CD14-positive monocyte (primary cell): ENCODE measurements at regions not wholly inside any gene's neighbourhood (a gene's known extent, or its start where the extent isn't known, plus 50 kb on each side); places are given as distances from the start of the nearest gene placed in this dataset.

Source experiments
- DNase-seq, 3 donors: peaks; one replicate each; pipeline ENCODE4 v3.0.0-alpha.2; 2011 to 2022
- H2AFZ ChIP-seq: 2 replicates; pipeline ENCODE4 v1.6.0; 2012; ENCODE audit warnings: mild to moderate bottlenecking, low read depth, low read length, inconsistent platforms; ENCODE audit not compliant: insufficient read depth, poor library complexity, severe bottlenecking
- H3K27ac ChIP-seq, 2 donors: 1 replicate in 1 of 2; 2 replicates in 1 of 2; pipeline ENCODE4 v1.5.1; 2012 to 2013; ENCODE audit warnings: low read length in 2 of 2, control low read depth in 1 of 2, inconsistent platforms in 1 of 2, low read depth in 1 of 2, mild to moderate bottlenecking in 1 of 2
- H3K27me3 ChIP-seq, 2 donors: one replicate each; pipeline versions ENCODE4 v1.6.0 to v1.6.1; 2011 to 2013; ENCODE audit warnings: low read length in 2 of 2; ENCODE audit not compliant: control insufficient read depth in 2 of 2, insufficient read depth in 2 of 2
- H3K36me3 ChIP-seq, 2 donors: replicated peaks in 1 of 2; 1 replicate in 1 of 2; 2 replicates in 1 of 2; pipeline versions ENCODE4 v1.5.1 to v1.6.1; 2012 to 2013; ENCODE audit warnings: low read length in 2 of 2, control low read depth in 1 of 2, inconsistent platforms in 1 of 2, mild to moderate bottlenecking in 1 of 2; ENCODE audit not compliant: insufficient read depth in 2 of 2, control insufficient read depth in 1 of 2
- H3K4me1 ChIP-seq, 2 donors: 1 replicate in 1 of 2; 2 replicates in 1 of 2; pipeline versions ENCODE4 v1.5.1 to v1.6.1; 2012 to 2013; ENCODE audit warnings: low read length in 2 of 2, control low read depth in 1 of 2, inconsistent platforms in 1 of 2, mild to moderate bottlenecking in 1 of 2, moderate library complexity in 1 of 2; ENCODE audit not compliant: insufficient read depth in 2 of 2, control insufficient read depth in 1 of 2
- H3K4me2 ChIP-seq: replicated peaks from 2 replicates; pipeline ENCODE3; 2012; ENCODE audit warnings: low read length, moderate library complexity, mild to moderate bottlenecking; ENCODE audit not compliant: poor library complexity, severe bottlenecking; ENCODE audit errors: extremely low read depth
- H3K4me3 ChIP-seq, 3 experiments: fragments of 200-600 bp in 1 of 3; sonication (generic) in 1 of 3; replicated peaks in 1 of 3; 1 replicate in 2 of 3; 2 replicates in 1 of 3; pipeline ENCODE4 v1.5.1; 2011 to 2013; ENCODE audit warnings: low read length in 3 of 3, mild to moderate bottlenecking in 3 of 3, control low read depth in 2 of 3, low read depth in 2 of 3, inconsistent platforms in 1 of 3, moderate library complexity in 1 of 3
- H3K79me2 ChIP-seq: 2 replicates; pipeline ENCODE4 v1.6.0; 2012; ENCODE audit warnings: mild to moderate bottlenecking, control low read depth, inconsistent platforms, low read length, moderate library complexity; ENCODE audit not compliant: insufficient read depth
- H3K9ac ChIP-seq: 2 replicates; pipeline ENCODE4 v1.6.0; 2017; ENCODE audit warnings: low read length, mild to moderate bottlenecking; ENCODE audit not compliant: insufficient read depth, poor library complexity, severe bottlenecking
- H3K9me3 ChIP-seq, 2 donors: replicated peaks in 1 of 2; 1 replicate in 1 of 2; 2 replicates in 1 of 2; pipeline versions ENCODE4 v1.5.1 to v1.6.1; 2012 to 2013; ENCODE audit warnings: low read length in 2 of 2, control low read depth in 1 of 2; ENCODE audit not compliant: control insufficient read depth in 1 of 2, insufficient read depth in 1 of 2
- H4K20me1 ChIP-seq: 2 replicates; pipeline ENCODE4 v1.6.0; 2012; ENCODE audit warnings: mild to moderate bottlenecking, low read length, control low read depth, moderate library complexity; ENCODE audit not compliant: insufficient read depth
- H3K27ac Mint-ChIP-seq, 7 donors: one replicate each; pipeline ENCODE4 v1.8.0; 2020; ENCODE audit warnings: mild to moderate bottlenecking in 7 of 7, mixed read lengths in 7 of 7, moderate library complexity in 6 of 7, inconsistent platforms in 2 of 7
- H3K27me3 Mint-ChIP-seq, 3 donors: one replicate each; pipeline ENCODE4 v1.8.0; 2021 to 2022; ENCODE audit warnings: low read depth in 3 of 3, mild to moderate bottlenecking in 3 of 3, mixed read lengths in 3 of 3, moderate library complexity in 3 of 3, inconsistent platforms in 1 of 3
- H3K36me3 Mint-ChIP-seq, 2 donors: one replicate each; pipeline ENCODE4 v1.8.0; 2020; ENCODE audit warnings: mixed read lengths in 2 of 2, inconsistent platforms in 1 of 2, mild to moderate bottlenecking in 1 of 2
- H3K4me1 Mint-ChIP-seq: one replicate; pipeline ENCODE4 v1.8.0; 2020; ENCODE audit warnings: mild to moderate bottlenecking, mixed read lengths
- H3K4me3 Mint-ChIP-seq, 2 donors: one replicate each; pipeline ENCODE4 v1.8.0; 2020; ENCODE audit warnings: mild to moderate bottlenecking in 2 of 2, mixed read lengths in 2 of 2, moderate library complexity in 1 of 2
- H3K9me3 Mint-ChIP-seq, 7 donors: one replicate each; pipeline ENCODE4 v1.8.0; 2020 to 2022; ENCODE audit warnings: mixed read lengths in 7 of 7, mild to moderate bottlenecking in 6 of 7, moderate library complexity in 6 of 7, inconsistent platforms in 2 of 7
- WGBS: methylation state at CpG from one replicate; pipeline ENCODE4 v1.1.5; 2013; ENCODE audit warnings: missing lambda C conversion rate; ENCODE audit not compliant: insufficient coverage; 5-methylcytosine and 5-hydroxymethylcytosine counted together
- intact Hi-C, 2 donors: fragments of 100-400 bp; cut with micrococcal nuclease; formaldehyde crosslinking; loops; one replicate each; pipeline versions ENCODE4 v1.15.0 to v1.15.1; 2023
- TF ChIP-seq, protein P1 (sequence below): fragments of 200-600 bp; IDR thresholded peaks from one replicate; pipeline ENCODE4 v1.8.0; 2022; ENCODE audit warnings: antibody characterized with exemption, mild to moderate bottlenecking

- Mint-ChIP-seq H3K27me3 (peaks cover 0 to 2% (median under 1%) of the 10 kb centered on the region in 3 donors), H3K4me3 (no peak overlapping the region), H3K27ac (no peak overlapping the region), H3K36me3 (no peaks in the 10 kb centered on the region), H3K4me1 (peaks cover 5% of the 10 kb centered on the region), H3K9me3 (peaks cover 0 to 4% (median 0%) of the 10 kb centered on the region in 7 donors)
- 97% methylated on average over 13 of the region's 15 CpGs for WGBS
- no peaks in the 10 kb centered on the region for H3K36me3 ChIP-seq
- no peaks in the 10 kb centered on the region for H4K20me1 ChIP-seq
- H3K9me3 ChIP-seq = no peaks in the 10 kb centered on the region
- intact Hi-C loops = no loop called here
- H3K4me3 ChIP-seq = no peak overlapping the region
- H3K9ac ChIP-seq = no peak overlapping the region
- no peak for DNase-seq
- H3K4me2 ChIP-seq = no peak overlapping the region
- H3K27ac ChIP-seq = no peak overlapping the region
- H3K79me2 ChIP-seq = no peaks in the 10 kb centered on the region
- H3K4me1 ChIP-seq = no peaks in the 10 kb centered on the region
- H3K27me3 ChIP-seq = no peaks in the 10 kb centered on the region
- TF ChIP-seq, protein P1, sequence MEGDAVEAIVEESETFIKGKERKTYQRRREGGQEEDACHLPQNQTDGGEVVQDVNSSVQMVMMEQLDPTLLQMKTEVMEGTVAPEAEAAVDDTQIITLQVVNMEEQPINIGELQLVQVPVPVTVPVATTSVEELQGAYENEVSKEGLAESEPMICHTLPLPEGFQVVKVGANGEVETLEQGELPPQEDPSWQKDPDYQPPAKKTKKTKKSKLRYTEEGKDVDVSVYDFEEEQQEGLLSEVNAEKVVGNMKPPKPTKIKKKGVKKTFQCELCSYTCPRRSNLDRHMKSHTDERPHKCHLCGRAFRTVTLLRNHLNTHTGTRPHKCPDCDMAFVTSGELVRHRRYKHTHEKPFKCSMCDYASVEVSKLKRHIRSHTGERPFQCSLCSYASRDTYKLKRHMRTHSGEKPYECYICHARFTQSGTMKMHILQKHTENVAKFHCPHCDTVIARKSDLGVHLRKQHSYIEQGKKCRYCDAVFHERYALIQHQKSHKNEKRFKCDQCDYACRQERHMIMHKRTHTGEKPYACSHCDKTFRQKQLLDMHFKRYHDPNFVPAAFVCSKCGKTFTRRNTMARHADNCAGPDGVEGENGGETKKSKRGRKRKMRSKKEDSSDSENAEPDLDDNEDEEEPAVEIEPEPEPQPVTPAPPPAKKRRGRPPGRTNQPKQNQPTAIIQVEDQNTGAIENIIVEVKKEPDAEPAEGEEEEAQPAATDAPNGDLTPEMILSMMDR = no peak
- H2AFZ ChIP-seq = no peak overlapping the region
These were observed 79.2 kb upstream of the CLMN start for GRCh38 chr14:95398630-95399547.

GRCh38 chr14:95397325-95397724, 77.6 kb upstream of the CLMN start:
- Histone ChIP-seq H3K4me1 (no peaks in the 10 kb centered on the region), H3K9me3 (no peaks in the 10 kb centered on the region), H4K20me1 (no peaks in the 10 kb centered on the region), H2AFZ (no peak overlapping the region), H3K36me3 (no peaks in the 10 kb centered on the region), H3K4me2 (no peak overlapping the region), H3K4me3 (no peak overlapping the region), H3K27ac (no peak overlapping the region), H3K9ac (no peak overlapping the region), H3K79me2 (no peaks in the 10 kb centered on the region), H3K27me3 (no peaks in the 10 kb centered on the region)
- H3K9me3 Mint-ChIP-seq = peaks cover 0 to 4% (median 0%) of the 10 kb centered on the region in 7 donors
- no peak overlapping the region for H3K27ac Mint-ChIP-seq
- TF ChIP-seq, protein P1 = no peak
- H3K4me1 Mint-ChIP-seq = peaks cover 5% of the 10 kb centered on the region
- peaks cover 0 to 2% (median 1%) of the 10 kb centered on the region in 3 donors for H3K27me3 Mint-ChIP-seq
- 96% methylated on average over 6 of the region's 6 CpGs for WGBS
- intact Hi-C loops = no loop called here
- H3K4me3 Mint-ChIP-seq = no peak overlapping the region
- no peak for DNase-seq
- no peaks in the 10 kb centered on the region for H3K36me3 Mint-ChIP-seq
